H4 (cell line): ENCODE measurements at regions not wholly inside any gene's neighbourhood (a gene's known extent, or its start where the extent isn't known, plus 50 kb on each side); places are given as distances from the start of the nearest gene placed in this dataset.
"Not testable (repeated sequence)": the region's sequence is repeated elsewhere in the genome, so short reads cannot be mapped to it uniquely, and the experiment has no call there.

Source experiments
- DNase-seq: peaks from one replicate; pipeline ENCODE4 v3.0.0-alpha.2; 2015; ENCODE audit warnings: low spot score

DNA sequence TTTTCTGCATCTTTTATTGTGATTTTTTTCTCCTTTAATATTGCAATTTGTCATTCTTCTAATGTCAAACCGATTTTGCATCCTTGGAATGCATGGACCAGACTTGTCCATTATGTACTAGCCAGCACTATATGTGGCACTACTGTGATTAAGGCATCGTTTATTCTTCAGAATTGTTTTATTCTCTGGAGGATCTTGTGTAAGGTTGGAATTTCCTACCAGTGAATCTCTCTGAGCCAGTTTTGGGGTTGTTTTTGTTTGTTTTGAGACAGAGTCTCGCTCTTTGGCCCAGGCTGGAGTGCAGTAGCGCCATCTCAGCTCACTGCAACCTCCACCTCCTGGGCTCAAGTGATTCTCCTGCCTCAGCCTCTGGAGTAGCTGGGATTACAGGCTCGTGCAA, 58.5 kb downstream of the IGLL5 start:
- no peak for DNase-seq

- DNase-seq, result no peak
Measured at GRCh38 chr22:22948651-22949571, 61.3 kb downstream of the IGLL5 start.

DNA sequence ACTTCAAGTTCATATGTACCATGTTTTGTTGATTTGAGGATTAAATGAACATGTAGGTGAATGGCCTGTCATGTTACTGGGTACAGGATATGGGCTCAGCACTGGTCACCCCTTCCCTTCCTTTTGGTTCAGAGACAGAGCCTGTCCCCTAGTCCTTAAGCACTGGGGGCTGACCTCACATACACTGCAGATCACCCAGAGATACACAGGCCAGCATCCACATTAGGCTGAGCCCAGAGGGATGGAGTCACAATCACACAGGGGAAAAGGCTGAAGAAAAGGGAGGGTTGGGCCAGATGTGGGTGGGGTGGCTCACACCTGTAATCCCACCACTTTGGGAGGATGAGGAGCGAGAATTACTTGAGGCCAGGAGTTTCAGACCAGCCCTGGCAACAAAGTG, 62.3 kb downstream of the IGLL5 start:
- DNase-seq, result no peak

DNA sequence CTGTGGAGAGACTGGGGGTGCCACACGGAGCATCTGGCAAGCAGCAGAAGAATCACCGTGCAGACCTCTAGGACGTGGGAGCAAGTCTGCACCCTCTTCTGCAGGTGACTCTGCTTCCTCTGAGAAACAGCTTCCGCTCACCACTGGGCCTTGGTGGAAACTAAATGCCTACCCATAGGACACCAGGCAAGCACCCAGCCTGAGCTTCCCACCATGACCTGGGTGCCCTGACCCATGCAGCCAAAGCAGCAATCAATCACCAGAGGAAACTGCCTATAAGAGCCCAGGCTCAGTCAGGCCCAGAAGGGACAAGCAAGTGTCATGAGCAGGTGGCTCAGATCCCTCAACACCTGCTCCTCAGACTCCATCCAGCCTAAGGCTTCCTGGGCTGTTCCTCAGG, 63.4 kb downstream of the IGLL5 start:
- DNase-seq, result no peak

DNA sequence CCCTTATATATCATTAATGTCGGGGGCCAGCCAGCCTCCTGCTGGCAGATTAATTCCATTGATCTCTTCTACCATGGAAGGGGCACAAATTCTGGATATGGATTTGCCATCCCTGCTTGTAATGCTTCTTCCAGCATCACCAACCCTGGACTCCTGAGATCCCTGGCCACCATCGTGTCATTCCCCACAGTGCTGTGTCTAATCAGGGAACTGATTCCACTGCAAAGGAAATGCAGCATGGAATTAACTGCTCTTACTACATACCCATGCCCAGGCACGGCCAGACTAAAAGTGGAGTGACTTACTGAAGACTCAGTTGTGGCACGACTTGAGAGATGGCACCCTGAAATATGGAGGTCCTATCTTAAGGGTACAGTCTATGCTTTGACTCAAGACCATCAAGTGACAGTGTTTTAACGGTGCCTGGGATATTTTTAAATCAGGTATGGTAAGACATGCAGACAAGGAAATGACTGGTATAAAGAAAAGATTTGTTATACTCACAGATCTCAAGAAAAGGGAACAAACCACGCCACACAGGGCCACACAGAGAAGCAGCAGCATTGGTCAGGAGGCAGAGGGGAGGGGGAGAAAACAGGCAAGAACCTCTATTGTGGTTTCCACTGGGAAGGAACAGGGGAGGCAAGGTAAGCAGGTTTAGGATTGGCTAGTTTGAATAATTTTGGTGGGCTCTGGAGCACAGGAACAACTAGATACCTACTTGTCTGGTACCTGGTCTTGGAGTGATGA, 65.1 kb downstream of the IGLL5 start:
- DNase-seq, result no peak

- DNase-seq, result no peak
Measured at GRCh38 chr22:22953791-22954190, 66.2 kb downstream of the IGLL5 start.

DNA sequence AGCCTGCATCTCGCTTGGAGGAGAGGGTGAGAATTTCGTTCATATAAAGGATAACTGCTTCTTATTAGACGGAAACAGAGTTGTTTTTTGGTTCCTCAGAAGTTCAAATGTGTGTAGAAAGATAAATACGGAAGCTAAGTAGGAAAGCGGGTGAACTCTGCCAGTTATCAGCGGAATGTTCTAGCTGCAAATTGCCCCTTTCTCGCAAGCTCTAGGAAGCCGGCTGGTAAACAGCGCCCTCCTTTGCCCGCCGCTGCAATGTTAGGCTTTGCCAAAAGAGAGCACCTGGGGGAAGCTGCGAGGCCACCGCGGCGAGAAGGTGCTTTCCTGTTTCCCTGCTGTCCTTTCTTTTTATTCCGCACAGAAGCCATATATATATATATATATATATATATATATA, 67.0 kb downstream of the IGLL5 start:
- DNase-seq, result no peak

DNA sequence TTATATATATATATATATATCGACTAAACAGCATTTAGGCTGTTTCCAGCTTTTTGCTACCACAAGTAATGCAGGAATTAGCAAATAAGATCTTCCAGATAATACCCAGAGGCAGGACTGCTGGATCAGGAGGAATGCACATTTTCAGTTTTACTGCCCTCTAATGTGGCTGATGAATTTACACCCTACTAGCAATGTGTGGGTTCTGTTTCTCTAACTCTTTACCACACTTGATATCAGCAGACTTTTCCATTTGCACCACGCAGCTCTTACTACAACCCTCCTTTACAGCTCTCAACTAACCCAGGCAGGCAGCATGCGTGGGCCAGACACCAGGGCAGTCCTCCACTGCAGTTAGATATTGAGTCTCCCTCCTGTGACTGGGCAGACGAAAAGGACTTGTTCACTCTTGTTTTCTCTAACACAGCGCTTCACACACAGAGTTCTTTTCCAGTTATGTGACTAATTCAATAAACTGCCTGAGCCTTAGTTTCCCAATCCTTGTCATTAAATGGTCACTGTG, 67.7 kb downstream of the IGLL5 start:
- DNase-seq, result no peak

- peak; percentile 38 for DNase-seq
Measured at GRCh38 chr22:22955866-22956535, 68.4 kb downstream of the IGLL5 start.

DNA sequence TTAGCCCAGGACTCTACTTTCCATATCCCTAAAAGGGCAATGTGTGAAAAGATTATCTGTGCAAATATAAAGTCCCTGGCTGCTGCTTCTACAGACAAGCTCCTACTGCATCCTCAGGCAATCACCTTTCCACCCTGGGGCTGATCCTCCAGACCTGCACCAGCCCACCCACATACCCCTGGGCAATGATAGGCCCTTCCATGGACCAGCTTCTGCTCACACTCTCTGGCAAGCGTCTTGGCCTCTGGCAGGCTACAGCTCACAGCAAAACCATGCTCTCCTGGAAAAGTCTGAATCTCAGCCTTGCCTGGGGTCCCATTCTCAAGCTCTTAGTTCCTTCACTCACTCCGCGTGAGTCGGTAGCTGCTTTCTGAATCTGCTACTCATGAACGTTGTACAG, 69.5 kb downstream of the IGLL5 start:
- no peak for DNase-seq

GRCh38 chr22:22958621-22959020, 71.0 kb downstream of the IGLL5 start:
- DNase-seq, result no peak

GRCh38 chr22:22959147-22959827, 71.7 kb downstream of the IGLL5 start:
- DNase-seq, result peak; percentile 32

- no peak for DNase-seq
Measured at GRCh38 chr22:22960307-22960706, 72.7 kb downstream of the IGLL5 start.

- no peak for DNase-seq
Measured at GRCh38 chr22:22961574-22961973, 74.0 kb downstream of the IGLL5 start.

DNA sequence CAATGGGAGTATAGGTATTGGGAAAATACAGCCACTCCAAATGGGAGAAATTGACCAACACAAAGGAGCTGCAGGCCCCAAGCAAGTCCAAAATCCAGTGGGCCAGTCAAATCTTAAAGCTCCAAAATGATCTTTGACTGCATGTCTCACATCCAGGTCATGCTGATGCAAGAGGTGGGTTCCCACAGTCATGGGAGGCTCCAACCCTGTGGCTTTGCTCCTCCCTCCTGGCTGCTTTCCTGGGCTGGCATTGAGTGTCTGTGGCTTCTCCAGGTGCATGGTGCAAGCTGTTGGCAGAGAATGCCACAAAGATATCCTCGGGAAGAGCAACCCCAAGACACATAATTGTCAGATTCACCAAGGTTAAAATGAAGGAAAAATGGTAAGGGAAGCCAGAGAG, 80.8 kb downstream of the IGLL5 start:
- DNase-seq, result no peak

GRCh38 chr22:22972605-22973004, 85.0 kb downstream of the IGLL5 start:
- not testable (repeated sequence) for DNase-seq

- DNase-seq, result no peak
Measured at GRCh38 chr22:22973336-22973735, 85.7 kb downstream of the IGLL5 start.

GRCh38 chr22:22974156-22974555, 86.5 kb downstream of the IGLL5 start:
- DNase-seq, result no peak

GRCh38 chr22:22974795-22975580, 87.4 kb downstream of the IGLL5 start:
- DNase-seq, result no peak

- no peak for DNase-seq
Measured at GRCh38 chr22:22976033-22976922, 88.7 kb downstream of the IGLL5 start.
